ENCODE measurements at regions not wholly inside any gene's neighbourhood (a gene's known extent, or its start where the extent isn't known, plus 50 kb on each side); places are given as distances from the start of the nearest gene placed in this dataset.

DNA sequence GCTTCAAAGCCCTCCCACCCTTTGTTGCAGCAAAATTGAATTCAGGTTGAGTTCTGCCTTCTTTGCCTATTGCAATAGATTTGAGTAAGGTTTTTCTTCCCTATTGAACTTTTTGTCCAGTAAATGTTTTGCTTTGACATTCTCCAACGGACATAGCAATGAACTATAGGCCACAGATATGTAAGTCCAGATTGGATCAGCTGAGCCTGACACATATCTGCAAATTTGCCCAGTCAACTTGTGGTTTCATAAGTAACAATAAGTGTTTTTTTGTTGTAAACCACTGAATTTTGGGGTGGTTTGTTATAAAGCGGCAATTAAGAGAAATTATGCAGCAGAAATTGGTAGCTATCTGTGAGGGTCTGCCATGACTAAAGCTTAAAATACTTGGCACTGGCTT, 332.1 kb upstream of the SORCS1 start:
- DNase-seq (ENCODE audit: low read depth, low spot score) (no peak), ATAC-seq (no peak)
- intact Hi-C loops (cut with micrococcal nuclease) = no loop called here
- POLR2A ChIA-PET = no interaction called here
- no peak overlapping the region for H3K4me3 ChIP-seq (replicated peaks in 1 of 2; ENCODE audit: low read depth in 1 of 2, low read length in 2 of 2)
- no peaks in the 10 kb centered on the region for H4K20me1 ChIP-seq (ENCODE audit: insufficient read depth)
- no peak for TF ChIP-seq POLR2AphosphoS5 (IDR thresholded peaks at IDR 0.05; ENCODE audit: low read depth, low read length)
- no peak for TF ChIP-seq SRF (IDR thresholded peaks at IDR 0.05; ENCODE audit: low read depth)
- TF ChIP-seq ZNF274 (IDR thresholded peaks at IDR 0.05; ENCODE audit: low read depth, low read length) = no peak
- TF ChIP-seq TCF7L2 (IDR thresholded peaks at IDR 0.05; ENCODE audit: borderline replicate concordance, extremely low read depth, insufficient read depth, insufficient read length) = no peak
- TF ChIP-seq EZH2 (IDR thresholded peaks at IDR 0.05) = no peak
- no peak for TF ChIP-seq ZFX (IDR thresholded peaks at IDR 0.05)
- TF ChIP-seq POLR2A (IDR thresholded peaks at IDR 0.05; ENCODE audit: borderline replicate concordance, extremely low read depth, insufficient read depth, insufficient read length) = no peak
- no peak for TF ChIP-seq CEBPB (IDR thresholded peaks at IDR 0.05; ENCODE audit: low read depth)
- no peak for TF ChIP-seq RAD21 (IDR thresholded peaks at IDR 0.05; ENCODE audit: low read depth)
- TF ChIP-seq ZBTB33 (IDR thresholded peaks at IDR 0.05; ENCODE audit: extremely low read depth, insufficient replicate concordance, low read length) = no peak
- TF ChIP-seq JUND (IDR thresholded peaks at IDR 0.05) = no peak
- TF ChIP-seq SIN3A (IDR thresholded peaks at IDR 0.05; ENCODE audit: low read depth) = no peak
- no peak for TF ChIP-seq ATF3 (IDR thresholded peaks at IDR 0.05)
- TF ChIP-seq EGR1 (IDR thresholded peaks at IDR 0.05; ENCODE audit: low read depth) = no peak
- TF ChIP-seq CBX3 (IDR thresholded peaks at IDR 0.05; ENCODE audit: low read depth) = no peak
- TF ChIP-seq FOSL1 (IDR thresholded peaks at IDR 0.05; ENCODE audit: low read depth) = no peak
- TF ChIP-seq CTCF (IDR thresholded peaks at IDR 0.05 in 2 of 3, conservative IDR thresholded peaks at IDR 0.05 in 1 of 3; ENCODE audit: borderline replicate concordance in 1 of 3, insufficient read depth in 1 of 3, low read depth in 2 of 3, low read length in 2 of 3) = no peak
- TF ChIP-seq, protein P1, sequence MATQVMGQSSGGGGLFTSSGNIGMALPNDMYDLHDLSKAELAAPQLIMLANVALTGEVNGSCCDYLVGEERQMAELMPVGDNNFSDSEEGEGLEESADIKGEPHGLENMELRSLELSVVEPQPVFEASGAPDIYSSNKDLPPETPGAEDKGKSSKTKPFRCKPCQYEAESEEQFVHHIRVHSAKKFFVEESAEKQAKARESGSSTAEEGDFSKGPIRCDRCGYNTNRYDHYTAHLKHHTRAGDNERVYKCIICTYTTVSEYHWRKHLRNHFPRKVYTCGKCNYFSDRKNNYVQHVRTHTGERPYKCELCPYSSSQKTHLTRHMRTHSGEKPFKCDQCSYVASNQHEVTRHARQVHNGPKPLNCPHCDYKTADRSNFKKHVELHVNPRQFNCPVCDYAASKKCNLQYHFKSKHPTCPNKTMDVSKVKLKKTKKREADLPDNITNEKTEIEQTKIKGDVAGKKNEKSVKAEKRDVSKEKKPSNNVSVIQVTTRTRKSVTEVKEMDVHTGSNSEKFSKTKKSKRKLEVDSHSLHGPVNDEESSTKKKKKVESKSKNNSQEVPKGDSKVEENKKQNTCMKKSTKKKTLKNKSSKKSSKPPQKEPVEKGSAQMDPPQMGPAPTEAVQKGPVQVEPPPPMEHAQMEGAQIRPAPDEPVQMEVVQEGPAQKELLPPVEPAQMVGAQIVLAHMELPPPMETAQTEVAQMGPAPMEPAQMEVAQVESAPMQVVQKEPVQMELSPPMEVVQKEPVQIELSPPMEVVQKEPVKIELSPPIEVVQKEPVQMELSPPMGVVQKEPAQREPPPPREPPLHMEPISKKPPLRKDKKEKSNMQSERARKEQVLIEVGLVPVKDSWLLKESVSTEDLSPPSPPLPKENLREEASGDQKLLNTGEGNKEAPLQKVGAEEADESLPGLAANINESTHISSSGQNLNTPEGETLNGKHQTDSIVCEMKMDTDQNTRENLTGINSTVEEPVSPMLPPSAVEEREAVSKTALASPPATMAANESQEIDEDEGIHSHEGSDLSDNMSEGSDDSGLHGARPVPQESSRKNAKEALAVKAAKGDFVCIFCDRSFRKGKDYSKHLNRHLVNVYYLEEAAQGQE (IDR thresholded peaks at IDR 0.05; ENCODE audit: low read depth) = no peak
- no peak for TF ChIP-seq MAX (IDR thresholded peaks at IDR 0.05)
- no peaks in the 10 kb centered on the region for H3K27me3 ChIP-seq (ENCODE audit: insufficient read depth, low read length)
- no peak overlapping the region for H3K9ac ChIP-seq (ENCODE audit: low read length)
- H3K79me2 ChIP-seq (ENCODE audit: insufficient read depth, low read length) = no peaks in the 10 kb centered on the region
- CTCF ChIA-PET = no interaction called here
- no peak overlapping the region for H2AFZ ChIP-seq (ENCODE audit: low read depth, low read length, poor library complexity, severe bottlenecking)
- no peaks in the 10 kb centered on the region for H3K4me1 ChIP-seq (ENCODE audit: control insufficient read depth in 1 of 2, insufficient read depth in 2 of 2, low read length in 2 of 2)
- H3K9me3 ChIP-seq (ENCODE audit: control insufficient read depth in 1 of 2, insufficient read depth in 1 of 2, low read depth in 1 of 2, low read length in 2 of 2) = peaks cover 34 to 51% of the 10 kb centered on the region in 2 experiments; a peak in 2 of 4 replicates
- H3K9me2 ChIP-seq (ENCODE audit: insufficient read depth) = no peaks in the 10 kb centered on the region
- no peak overlapping the region for H3K27ac ChIP-seq (ENCODE audit: low read depth, low read length)
- RAD21 ChIA-PET (ENCODE audit: low non-redundant PET in 1 of 2, low total read pairs in 2 of 2, uncharacterized antibody in 2 of 2, unreplicated experiment in 2 of 2) = no interaction called here
- no TSS peak for BruUV-seq (replicated peaks)
- H3K36me3 ChIP-seq (ENCODE audit: control insufficient read depth in 1 of 2, insufficient read depth in 2 of 2, low read length in 2 of 2) = no peaks in the 10 kb centered on the region
- no peak overlapping the region for H3K4me2 ChIP-seq (ENCODE audit: low read length)

Data from HCT116 (cell line).